Body of pancreas (tissue), 4 donors: ENCODE measurements at regions not wholly inside any gene's neighbourhood (a gene's known extent, or its start where the extent isn't known, plus 50 kb on each side); places are given as distances from the start of the nearest gene placed in this dataset.

Experiments used
- ATAC-seq: fragments of 150-250 bp; one replicate; pipeline ENCODE4 v1.9.1; 2016
- DNase-seq, 4 donors: peaks; one replicate each; pipeline ENCODE4 v3.0.0-alpha.2; 2019
- H3K27ac ChIP-seq, 4 donors: fragments of 200-600 bp; sonication (generic); 1 replicate in 3 of 4; 2 replicates in 1 of 4; pipeline versions ENCODE4 v1.5.1 to v1.6.1; 2016 to 2019; ENCODE audit warnings: mild to moderate bottlenecking in 1 of 4, mixed read lengths in 1 of 4, moderate library complexity in 1 of 4
- H3K27me3 ChIP-seq, 2 donors: fragments of 200-600 bp; sonication (generic); one replicate each; pipeline ENCODE4 v1.6.0; 2016; ENCODE audit warnings: mild to moderate bottlenecking in 1 of 2
- H3K36me3 ChIP-seq, 2 donors: fragments of 200-600 bp; sonication (generic); replicated peaks in 1 of 2; 2 replicates each; pipeline ENCODE4 v1.5.1; 2016; ENCODE audit warnings: low read depth in 2 of 2; ENCODE audit not compliant: insufficient read depth in 1 of 2
- H3K4me1 ChIP-seq: fragments of 200-600 bp; sonication (generic); one replicate; pipeline ENCODE4 v1.6.0; 2016
- H3K4me3 ChIP-seq, 2 donors: fragments of 200-600 bp; sonication (generic); 1 replicate in 1 of 2; 2 replicates in 1 of 2; pipeline ENCODE4 v1.5.1; 2016 to 2019
- H3K9me3 ChIP-seq, 3 donors: fragments of 200-600 bp; sonication (generic); 1 replicate in 2 of 3; 2 replicates in 1 of 3; pipeline ENCODE4 v1.5.1; 2016
- POLR2A ChIP-seq, 3 donors: fragments of 450-650 bp; IDR thresholded peaks; one replicate each; pipeline ENCODE4 v1.6.1; 2016; ENCODE audit warnings: antibody characterized with exemption in 3 of 3, mild to moderate bottlenecking in 2 of 3
- WGBS, 2 donors: methylation state at CpG; one replicate each; pipeline ENCODE4 v1.1.5; 2017; 5-methylcytosine and 5-hydroxymethylcytosine counted together
- intact Hi-C: fragments of 100-400 bp; cut with DNase I; formaldehyde crosslinking; loops from one replicate; pipeline ENCODE4 v1.15.1; 2023
- TF ChIP-seq, protein P1 (sequence below), 7 experiments: fragments of 450-650 bp in 4 of 7; fragments of 200-600 bp in 3 of 7; sonication (generic) in 3 of 7; IDR thresholded peaks; one replicate each; pipeline ENCODE4 v1.5.1; 2016 to 2019; ENCODE audit warnings: antibody characterized with exemption in 7 of 7

DNA sequence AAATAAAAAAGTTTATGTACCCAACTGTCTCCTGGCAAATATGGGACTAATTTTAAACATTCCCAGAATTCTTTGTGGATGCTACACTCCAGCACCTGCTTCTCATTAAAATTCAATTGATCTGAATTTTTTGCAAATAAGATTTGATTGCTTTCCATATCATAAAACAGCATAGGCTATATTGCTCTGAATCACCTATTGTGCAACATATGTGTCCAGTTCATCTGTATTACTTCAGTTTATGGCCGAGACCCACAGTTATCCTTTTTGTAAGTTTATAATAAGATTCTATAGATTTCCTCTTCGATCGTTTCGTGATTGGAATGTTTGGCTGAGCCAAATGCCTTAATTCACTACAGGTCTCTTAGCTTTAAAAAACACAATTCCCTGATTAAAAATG, 351.1 kb downstream of the TFEC start:
- TF ChIP-seq, protein P1, sequence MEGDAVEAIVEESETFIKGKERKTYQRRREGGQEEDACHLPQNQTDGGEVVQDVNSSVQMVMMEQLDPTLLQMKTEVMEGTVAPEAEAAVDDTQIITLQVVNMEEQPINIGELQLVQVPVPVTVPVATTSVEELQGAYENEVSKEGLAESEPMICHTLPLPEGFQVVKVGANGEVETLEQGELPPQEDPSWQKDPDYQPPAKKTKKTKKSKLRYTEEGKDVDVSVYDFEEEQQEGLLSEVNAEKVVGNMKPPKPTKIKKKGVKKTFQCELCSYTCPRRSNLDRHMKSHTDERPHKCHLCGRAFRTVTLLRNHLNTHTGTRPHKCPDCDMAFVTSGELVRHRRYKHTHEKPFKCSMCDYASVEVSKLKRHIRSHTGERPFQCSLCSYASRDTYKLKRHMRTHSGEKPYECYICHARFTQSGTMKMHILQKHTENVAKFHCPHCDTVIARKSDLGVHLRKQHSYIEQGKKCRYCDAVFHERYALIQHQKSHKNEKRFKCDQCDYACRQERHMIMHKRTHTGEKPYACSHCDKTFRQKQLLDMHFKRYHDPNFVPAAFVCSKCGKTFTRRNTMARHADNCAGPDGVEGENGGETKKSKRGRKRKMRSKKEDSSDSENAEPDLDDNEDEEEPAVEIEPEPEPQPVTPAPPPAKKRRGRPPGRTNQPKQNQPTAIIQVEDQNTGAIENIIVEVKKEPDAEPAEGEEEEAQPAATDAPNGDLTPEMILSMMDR (IDR thresholded peaks at IDR 0.05), result no peak
- no peak for TF ChIP-seq POLR2A (IDR thresholded peaks at IDR 0.05)
- 90 to 93% methylated on average over 4 of the region's 4 CpGs for WGBS, 2 donors
- DNase-seq, result no peak
- Histone ChIP-seq H3K9me3 (no peaks in the 10 kb centered on the region), H3K4me1 (peaks cover 12% of the 10 kb centered on the region), H3K27ac (peak overlapping the region in 2 of 4 donors; percentile 64 to 79), H3K27me3 (no peaks in the 10 kb centered on the region), H3K4me3 (no peak overlapping the region), H3K36me3 (no peaks in the 10 kb centered on the region)
- ATAC-seq, result no peak
- intact Hi-C loops, result no loop called here

GRCh38 chr7:115678086-115678982, 352.2 kb downstream of the TFEC start:
- Histone ChIP-seq H3K4me3 (no peak overlapping the region), H3K27ac (peak overlapping the region in 3 of 4 donors; percentile 64 to 79 (median 67)), H3K27me3 (no peaks in the 10 kb centered on the region), H3K9me3 (no peaks in the 10 kb centered on the region), H3K4me1 (peaks cover 12% of the 10 kb centered on the region), H3K36me3 (no peaks in the 10 kb centered on the region)
- 24 to 27% methylated on average over 12 of the region's 12 CpGs for WGBS, 2 donors
- DNase-seq, result peak; percentile 56 to 76 (median 68)
- peak; percentile 93 for ATAC-seq
- TF ChIP-seq, protein P1 (IDR thresholded peaks at IDR 0.05), result no peak
- TF ChIP-seq POLR2A (IDR thresholded peaks at IDR 0.05), result no peak
- intact Hi-C loops, result no loop called here

DNA sequence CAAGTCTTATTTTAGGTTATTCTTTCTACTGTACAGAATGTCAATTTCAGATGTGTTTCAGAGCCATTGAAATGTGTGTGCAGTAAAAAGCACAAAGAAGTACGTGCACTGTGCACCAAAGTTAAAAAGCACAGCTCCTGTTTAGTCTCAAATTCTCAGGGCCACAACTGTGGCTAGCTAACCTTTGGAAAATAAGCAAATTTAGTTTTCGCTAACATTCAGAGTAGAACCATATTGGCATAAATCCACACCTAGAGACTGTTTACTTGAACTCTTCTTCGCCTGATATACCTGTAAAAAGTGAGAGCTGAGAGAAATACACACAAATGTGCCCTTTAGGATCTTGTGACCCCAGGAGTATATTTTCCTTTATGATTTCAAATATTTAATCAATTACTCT, 353.9 kb downstream of the TFEC start:
- H3K9me3 ChIP-seq, result no peaks in the 10 kb centered on the region
- WGBS, 2 donors, result 80 to 84% methylated on average over 3 of the region's 3 CpGs
- no peaks in the 10 kb centered on the region for H3K36me3 ChIP-seq
- intact Hi-C loops, result no loop called here
- ATAC-seq, result no peak
- peak overlapping the region in 1 of 4 donors; percentile 79 for H3K27ac ChIP-seq
- DNase-seq, result no peak
- TF ChIP-seq, protein P1 (IDR thresholded peaks at IDR 0.05), result no peak
- TF ChIP-seq POLR2A (IDR thresholded peaks at IDR 0.05), result no peak
- H3K4me3 ChIP-seq, result no peak overlapping the region
- no peaks in the 10 kb centered on the region for H3K27me3 ChIP-seq
- peaks cover 12% of the 10 kb centered on the region for H3K4me1 ChIP-seq

- peaks cover 12% of the 10 kb centered on the region for H3K4me1 ChIP-seq
- 69 to 84% methylated on average over 10 of the region's 10 CpGs for WGBS, 2 donors
- ATAC-seq (no peak), DNase-seq (no peak)
- no peaks in the 10 kb centered on the region for H3K27me3 ChIP-seq
- H3K36me3 ChIP-seq, result no peaks in the 10 kb centered on the region
- H3K27ac ChIP-seq, result peak overlapping the region in 1 of 4 donors; percentile 79
- intact Hi-C loops, result no loop called here
- TF ChIP-seq, protein P1 (IDR thresholded peaks at IDR 0.05), result no peak
- TF ChIP-seq POLR2A (IDR thresholded peaks at IDR 0.05), result no peak
- H3K4me3 ChIP-seq, result no peak overlapping the region
- no peaks in the 10 kb centered on the region for H3K9me3 ChIP-seq
Measured at GRCh38 chr7:115676080-115676479, 354.5 kb downstream of the TFEC start.
